GM23338 (cell line): ENCODE measurements at regions not wholly inside any gene's neighbourhood (a gene's known extent, or its start where the extent isn't known, plus 50 kb on each side); places are given as distances from the start of the nearest gene placed in this dataset.

Source experiments
- ATAC-seq: fragments of 200-7000 bp; cut with Tn5 transposase; 3 replicates; pipeline ENCODE4 v1.9.1; 2020
- DNase-seq: peaks from one replicate; pipeline ENCODE4 v3.0.0-alpha.2; 2015; ENCODE audit warnings: low spot score
- H2AFZ ChIP-seq: fragments of 200-600 bp; sonication (generic); 2 replicates; pipeline ENCODE4 v1.8.0; 2016; ENCODE audit warnings: antibody characterized with exemption, mild to moderate bottlenecking, moderate library complexity
- H3F3A ChIP-seq: fragments of 200-600 bp; sonication (generic); replicated peaks from 2 replicates; pipeline ENCODE4 v1.8.0; 2017; ENCODE audit warnings: antibody characterized with exemption, mixed run types, low read depth
- H3K27ac ChIP-seq: fragments of 200-600 bp; sonication (generic); 2 replicates; pipeline ENCODE4 v1.6.1; 2016; ENCODE audit warnings: low read depth
- H3K27me3 ChIP-seq: fragments of 200-600 bp; sonication (generic); 2 replicates; pipeline ENCODE4 v1.8.0; 2016; ENCODE audit warnings: mild to moderate bottlenecking, mixed run types, moderate library complexity; ENCODE audit not compliant: insufficient read depth
- H3K36me3 ChIP-seq: fragments of 200-600 bp; sonication (generic); 2 replicates; pipeline ENCODE4 v1.8.0; 2016; ENCODE audit warnings: mild to moderate bottlenecking; ENCODE audit not compliant: insufficient read depth
- H3K4me1 ChIP-seq: fragments of 200-600 bp; sonication (generic); 2 replicates; pipeline ENCODE4 v1.8.0; 2016; ENCODE audit warnings: mild to moderate bottlenecking, moderate library complexity; ENCODE audit not compliant: insufficient read depth
- H3K4me2 ChIP-seq: fragments of 200-600 bp; sonication (generic); 2 replicates; pipeline ENCODE4 v1.7.1; 2017; ENCODE audit warnings: mixed run types
- H3K4me3 ChIP-seq: fragments of 200-600 bp; sonication (generic); 2 replicates; pipeline ENCODE4 v1.6.1; 2016; ENCODE audit warnings: mixed run types
- H3K79me2 ChIP-seq: fragments of 200-600 bp; sonication (generic); replicated peaks from 2 replicates; pipeline ENCODE4 v1.8.0; 2017; ENCODE audit warnings: mild to moderate bottlenecking; ENCODE audit not compliant: insufficient read depth
- H3K9me2 ChIP-seq: fragments of 200-600 bp; sonication (generic); 2 replicates; pipeline ENCODE4 v1.8.0; 2017; ENCODE audit not compliant: insufficient read depth
- H4K20me1 ChIP-seq: fragments of 200-600 bp; sonication (generic); replicated peaks from 2 replicates; pipeline ENCODE4 v1.8.0; 2017; ENCODE audit warnings: mild to moderate bottlenecking; ENCODE audit not compliant: insufficient read depth
- H3K27ac Mint-ChIP-seq: 2 replicates; pipeline ENCODE4 v1.8.0; 2020; ENCODE audit warnings: inconsistent platforms, mild to moderate bottlenecking, moderate library complexity, mixed read lengths
- H3K27me3 Mint-ChIP-seq: 3 replicates; pipeline ENCODE4 v1.8.0; 2022; ENCODE audit warnings: low read depth, mild to moderate bottlenecking, moderate library complexity, mixed read lengths, inconsistent platforms; ENCODE audit not compliant: insufficient read depth, poor library complexity
- H3K36me3 Mint-ChIP-seq: 3 replicates; pipeline ENCODE4 v1.8.0; 2021; ENCODE audit warnings: low read depth, mild to moderate bottlenecking, inconsistent platforms, moderate library complexity, mixed read lengths
- H3K4me1 Mint-ChIP-seq: 3 replicates; pipeline ENCODE4 v1.8.0; 2020; ENCODE audit warnings: mild to moderate bottlenecking, inconsistent platforms, mixed read lengths
- H3K4me3 Mint-ChIP-seq: 3 replicates; pipeline ENCODE4 v1.8.0; 2021; ENCODE audit warnings: moderate library complexity, mild to moderate bottlenecking, inconsistent platforms, mixed read lengths
- H3K9me3 Mint-ChIP-seq: 3 replicates; pipeline ENCODE4 v1.8.0; 2020; ENCODE audit warnings: moderate library complexity, mild to moderate bottlenecking, inconsistent platforms, mixed read lengths
- CREB1 ChIP-seq: fragments of 250-450 bp; sonication (Bioruptor Pico); IDR thresholded peaks from 2 replicates; pipeline ENCODE4 v1.5.0; 2020; ENCODE audit warnings: low read depth, mild to moderate bottlenecking, moderate library complexity
- ETS1 ChIP-seq: IDR thresholded peaks from 2 replicates; pipeline ENCODE4 v1.6.1; 2016; ENCODE audit warnings: antibody characterized with exemption
- EZH2 ChIP-seq: fragments of 200-600 bp; sonication (generic); IDR thresholded peaks from one replicate; pipeline ENCODE4 v1.8.0; 2017; ENCODE audit warnings: antibody characterized with exemption, mild to moderate bottlenecking, low read depth; ENCODE audit not compliant: unreplicated experiment
- EZH2phosphoT487 ChIP-seq: fragments of 200-600 bp; sonication (generic); IDR thresholded peaks from one replicate; pipeline ENCODE4 v1.8.1; 2018; ENCODE audit warnings: antibody characterized with exemption; ENCODE audit not compliant: unreplicated experiment
- JUNB ChIP-seq: IDR thresholded peaks from one replicate; pipeline ENCODE4 v1.6.1; 2016; ENCODE audit warnings: antibody characterized with exemption; ENCODE audit not compliant: unreplicated experiment
- NANOG ChIP-seq: IDR thresholded peaks from 2 replicates; pipeline ENCODE4 v1.6.1; 2016; ENCODE audit warnings: antibody characterized with exemption, borderline replicate concordance
- ZNF114 ChIP-seq: fragments of 250-450 bp; sonication (Bioruptor Pico); IDR thresholded peaks from 2 replicates; pipeline ENCODE4 v1.5.0; 2020; ENCODE audit warnings: mild to moderate bottlenecking, moderate library complexity
- ZNF331 ChIP-seq: fragments of 250-450 bp; sonication (Bioruptor Pico); IDR thresholded peaks from 2 replicates; pipeline ENCODE4 v1.5.0; 2020; ENCODE audit warnings: low read depth, mild to moderate bottlenecking, moderate library complexity
- TF ChIP-seq, protein P1 (sequence below), 2 experiments: fragments of 200-600 bp in 1 of 2; sonication (generic) in 1 of 2; conservative IDR thresholded peaks; 2 replicates each; pipeline versions ENCODE4 v1.5.1 to v1.6.1; 2016 to 2017; ENCODE audit warnings: antibody characterized with exemption in 2 of 2, low read depth in 2 of 2, mild to moderate bottlenecking in 2 of 2, moderate library complexity in 1 of 2
- TF ChIP-seq, protein P2 (sequence below): IDR thresholded peaks from one replicate; pipeline ENCODE4 v1.6.1; 2018; ENCODE audit warnings: antibody characterized with exemption; ENCODE audit not compliant: unreplicated experiment
- TF ChIP-seq, protein P3 (sequence below): fragments of 250-450 bp; sonication (Bioruptor Pico); IDR thresholded peaks from 2 replicates; pipeline ENCODE4 v1.5.0; 2020; ENCODE audit warnings: mild to moderate bottlenecking, moderate library complexity

GRCh38 chr22:27580311-27580897 is 221.2 kb downstream of the MN1 start:
- Mint-ChIP-seq H3K9me3 (no peaks in the 10 kb centered on the region), H3K27ac (no peak overlapping the region), H3K36me3 (no peaks in the 10 kb centered on the region), H3K4me3 (no peak overlapping the region), H3K4me1 (0 out of 3 replicates have a peak, but pooled peaks cover 10% of the 10 kb centered on the region), H3K27me3 (peaks cover 23% of the 10 kb centered on the region)
- H3K4me2 ChIP-seq, result no peak overlapping the region
- no peaks in the 10 kb centered on the region for H3K4me1 ChIP-seq
- no peaks in the 10 kb centered on the region for H3K9me2 ChIP-seq
- no peaks in the 10 kb centered on the region for H3K79me2 ChIP-seq
- no peak overlapping the region for H2AFZ ChIP-seq
- H3F3A ChIP-seq, result 0 out of 2 replicates have a peak, but pooled peaks cover 2% of the 10 kb centered on the region
- DNase-seq, result no peak
- H3K27ac ChIP-seq, result no peak overlapping the region
- TF ChIP-seq, protein P1, sequence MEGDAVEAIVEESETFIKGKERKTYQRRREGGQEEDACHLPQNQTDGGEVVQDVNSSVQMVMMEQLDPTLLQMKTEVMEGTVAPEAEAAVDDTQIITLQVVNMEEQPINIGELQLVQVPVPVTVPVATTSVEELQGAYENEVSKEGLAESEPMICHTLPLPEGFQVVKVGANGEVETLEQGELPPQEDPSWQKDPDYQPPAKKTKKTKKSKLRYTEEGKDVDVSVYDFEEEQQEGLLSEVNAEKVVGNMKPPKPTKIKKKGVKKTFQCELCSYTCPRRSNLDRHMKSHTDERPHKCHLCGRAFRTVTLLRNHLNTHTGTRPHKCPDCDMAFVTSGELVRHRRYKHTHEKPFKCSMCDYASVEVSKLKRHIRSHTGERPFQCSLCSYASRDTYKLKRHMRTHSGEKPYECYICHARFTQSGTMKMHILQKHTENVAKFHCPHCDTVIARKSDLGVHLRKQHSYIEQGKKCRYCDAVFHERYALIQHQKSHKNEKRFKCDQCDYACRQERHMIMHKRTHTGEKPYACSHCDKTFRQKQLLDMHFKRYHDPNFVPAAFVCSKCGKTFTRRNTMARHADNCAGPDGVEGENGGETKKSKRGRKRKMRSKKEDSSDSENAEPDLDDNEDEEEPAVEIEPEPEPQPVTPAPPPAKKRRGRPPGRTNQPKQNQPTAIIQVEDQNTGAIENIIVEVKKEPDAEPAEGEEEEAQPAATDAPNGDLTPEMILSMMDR (conservative IDR thresholded peaks at IDR 0.05; ENCODE audit: low read depth in 2 of 2), result no peak
- no peak for TF ChIP-seq EZH2
- TF ChIP-seq CREB1 (CRISPR knock-in tag), result no peak
- no peak for TF ChIP-seq ZNF331
- TF ChIP-seq ZNF114 (CRISPR knock-in tag), result no peak
- no peak for TF ChIP-seq JUNB
- TF ChIP-seq EZH2phosphoT487, result no peak
- no peak for TF ChIP-seq NANOG
- no peak for TF ChIP-seq ETS1
- TF ChIP-seq, protein P2, sequence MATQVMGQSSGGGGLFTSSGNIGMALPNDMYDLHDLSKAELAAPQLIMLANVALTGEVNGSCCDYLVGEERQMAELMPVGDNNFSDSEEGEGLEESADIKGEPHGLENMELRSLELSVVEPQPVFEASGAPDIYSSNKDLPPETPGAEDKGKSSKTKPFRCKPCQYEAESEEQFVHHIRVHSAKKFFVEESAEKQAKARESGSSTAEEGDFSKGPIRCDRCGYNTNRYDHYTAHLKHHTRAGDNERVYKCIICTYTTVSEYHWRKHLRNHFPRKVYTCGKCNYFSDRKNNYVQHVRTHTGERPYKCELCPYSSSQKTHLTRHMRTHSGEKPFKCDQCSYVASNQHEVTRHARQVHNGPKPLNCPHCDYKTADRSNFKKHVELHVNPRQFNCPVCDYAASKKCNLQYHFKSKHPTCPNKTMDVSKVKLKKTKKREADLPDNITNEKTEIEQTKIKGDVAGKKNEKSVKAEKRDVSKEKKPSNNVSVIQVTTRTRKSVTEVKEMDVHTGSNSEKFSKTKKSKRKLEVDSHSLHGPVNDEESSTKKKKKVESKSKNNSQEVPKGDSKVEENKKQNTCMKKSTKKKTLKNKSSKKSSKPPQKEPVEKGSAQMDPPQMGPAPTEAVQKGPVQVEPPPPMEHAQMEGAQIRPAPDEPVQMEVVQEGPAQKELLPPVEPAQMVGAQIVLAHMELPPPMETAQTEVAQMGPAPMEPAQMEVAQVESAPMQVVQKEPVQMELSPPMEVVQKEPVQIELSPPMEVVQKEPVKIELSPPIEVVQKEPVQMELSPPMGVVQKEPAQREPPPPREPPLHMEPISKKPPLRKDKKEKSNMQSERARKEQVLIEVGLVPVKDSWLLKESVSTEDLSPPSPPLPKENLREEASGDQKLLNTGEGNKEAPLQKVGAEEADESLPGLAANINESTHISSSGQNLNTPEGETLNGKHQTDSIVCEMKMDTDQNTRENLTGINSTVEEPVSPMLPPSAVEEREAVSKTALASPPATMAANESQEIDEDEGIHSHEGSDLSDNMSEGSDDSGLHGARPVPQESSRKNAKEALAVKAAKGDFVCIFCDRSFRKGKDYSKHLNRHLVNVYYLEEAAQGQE, result no peak
- TF ChIP-seq, protein P3, sequence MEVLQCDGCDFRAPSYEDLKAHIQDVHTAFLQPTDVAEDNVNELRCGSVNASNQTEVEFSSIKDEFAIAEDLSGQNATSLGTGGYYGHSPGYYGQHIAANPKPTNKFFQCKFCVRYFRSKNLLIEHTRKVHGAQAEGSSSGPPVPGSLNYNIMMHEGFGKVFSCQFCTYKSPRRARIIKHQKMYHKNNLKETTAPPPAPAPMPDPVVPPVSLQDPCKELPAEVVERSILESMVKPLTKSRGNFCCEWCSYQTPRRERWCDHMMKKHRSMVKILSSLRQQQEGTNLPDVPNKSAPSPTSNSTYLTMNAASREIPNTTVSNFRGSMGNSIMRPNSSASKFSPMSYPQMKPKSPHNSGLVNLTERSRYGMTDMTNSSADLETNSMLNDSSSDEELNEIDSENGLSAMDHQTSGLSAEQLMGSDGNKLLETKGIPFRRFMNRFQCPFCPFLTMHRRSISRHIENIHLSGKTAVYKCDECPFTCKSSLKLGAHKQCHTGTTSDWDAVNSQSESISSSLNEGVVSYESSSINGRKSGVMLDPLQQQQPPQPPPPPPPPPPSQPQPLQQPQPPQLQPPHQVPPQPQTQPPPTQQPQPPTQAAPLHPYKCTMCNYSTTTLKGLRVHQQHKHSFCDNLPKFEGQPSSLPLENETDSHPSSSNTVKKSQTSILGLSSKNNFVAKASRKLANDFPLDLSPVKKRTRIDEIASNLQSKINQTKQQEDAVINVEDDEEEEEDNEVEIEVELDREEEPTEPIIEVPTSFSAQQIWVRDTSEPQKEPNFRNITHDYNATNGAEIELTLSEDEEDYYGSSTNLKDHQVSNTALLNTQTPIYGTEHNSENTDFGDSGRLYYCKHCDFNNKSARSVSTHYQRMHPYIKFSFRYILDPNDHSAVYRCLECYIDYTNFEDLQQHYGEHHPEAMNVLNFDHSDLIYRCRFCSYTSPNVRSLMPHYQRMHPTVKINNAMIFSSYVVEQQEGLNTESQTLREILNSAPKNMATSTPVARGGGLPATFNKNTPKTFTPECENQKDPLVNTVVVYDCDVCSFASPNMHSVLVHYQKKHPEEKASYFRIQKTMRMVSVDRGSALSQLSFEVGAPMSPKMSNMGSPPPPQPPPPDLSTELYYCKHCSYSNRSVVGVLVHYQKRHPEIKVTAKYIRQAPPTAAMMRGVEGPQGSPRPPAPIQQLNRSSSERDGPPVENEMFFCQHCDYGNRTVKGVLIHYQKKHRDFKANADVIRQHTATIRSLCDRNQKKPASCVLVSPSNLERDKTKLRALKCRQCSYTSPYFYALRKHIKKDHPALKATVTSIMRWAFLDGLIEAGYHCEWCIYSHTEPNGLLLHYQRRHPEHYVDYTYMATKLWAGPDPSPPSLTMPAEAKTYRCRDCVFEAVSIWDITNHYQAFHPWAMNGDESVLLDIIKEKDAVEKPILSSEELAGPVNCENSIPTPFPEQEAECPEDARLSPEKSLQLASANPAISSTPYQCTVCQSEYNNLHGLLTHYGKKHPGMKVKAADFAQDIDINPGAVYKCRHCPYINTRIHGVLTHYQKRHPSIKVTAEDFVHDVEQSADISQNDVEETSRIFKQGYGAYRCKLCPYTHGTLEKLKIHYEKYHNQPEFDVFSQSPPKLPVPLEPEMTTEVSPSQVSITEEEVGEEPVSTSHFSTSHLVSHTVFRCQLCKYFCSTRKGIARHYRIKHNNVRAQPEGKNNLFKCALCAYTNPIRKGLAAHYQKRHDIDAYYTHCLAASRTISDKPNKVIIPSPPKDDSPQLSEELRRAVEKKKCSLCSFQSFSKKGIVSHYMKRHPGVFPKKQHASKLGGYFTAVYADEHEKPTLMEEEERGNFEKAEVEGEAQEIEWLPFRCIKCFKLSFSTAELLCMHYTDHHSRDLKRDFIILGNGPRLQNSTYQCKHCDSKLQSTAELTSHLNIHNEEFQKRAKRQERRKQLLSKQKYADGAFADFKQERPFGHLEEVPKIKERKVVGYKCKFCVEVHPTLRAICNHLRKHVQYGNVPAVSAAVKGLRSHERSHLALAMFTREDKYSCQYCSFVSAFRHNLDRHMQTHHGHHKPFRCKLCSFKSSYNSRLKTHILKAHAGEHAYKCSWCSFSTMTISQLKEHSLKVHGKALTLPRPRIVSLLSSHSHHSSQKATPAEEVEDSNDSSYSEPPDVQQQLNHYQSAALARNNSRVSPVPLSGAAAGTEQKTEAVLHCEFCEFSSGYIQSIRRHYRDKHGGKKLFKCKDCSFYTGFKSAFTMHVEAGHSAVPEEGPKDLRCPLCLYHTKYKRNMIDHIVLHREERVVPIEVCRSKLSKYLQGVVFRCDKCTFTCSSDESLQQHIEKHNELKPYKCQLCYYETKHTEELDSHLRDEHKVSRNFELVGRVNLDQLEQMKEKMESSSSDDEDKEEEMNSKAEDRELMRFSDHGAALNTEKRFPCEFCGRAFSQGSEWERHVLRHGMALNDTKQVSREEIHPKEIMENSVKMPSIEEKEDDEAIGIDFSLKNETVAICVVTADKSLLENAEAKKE, result no peak
- H3K36me3 ChIP-seq, result no peaks in the 10 kb centered on the region
- no peaks in the 10 kb centered on the region for H4K20me1 ChIP-seq
- no peak overlapping the region for H3K4me3 ChIP-seq
- no peak for ATAC-seq
- H3K27me3 ChIP-seq, result no peaks in the 10 kb centered on the region
